ENCODE measurements at regions not wholly inside any gene's neighbourhood (a gene's known extent, or its start where the extent isn't known, plus 50 kb on each side); places are given as distances from the start of the nearest gene placed in this dataset.

- H3K4me3 ChIP-seq (ENCODE audit: low read length), result no peak overlapping the region
- no peak for TF ChIP-seq CTCF (IDR thresholded peaks at IDR 0.05)
- WGBS (ENCODE audit: insufficient coverage), result 57% methylated on average over 1 of the region's 1 CpG
- H3K27me3 Mint-ChIP-seq (ENCODE audit: low read depth in 2 of 2), result peaks cover 5 to 17% of the 10 kb centered on the region in 2 donors
- H3K36me3 Mint-ChIP-seq, result no peaks in the 10 kb centered on the region
- no peaks in the 10 kb centered on the region for H3K36me3 ChIP-seq (ENCODE audit: control insufficient read depth, insufficient read depth, low read length)
- DNase-seq (no peak), ATAC-seq (no peak)
- H3K4me1 Mint-ChIP-seq, result no peaks in the 10 kb centered on the region
- H3K4me1 ChIP-seq (ENCODE audit: control insufficient read depth, insufficient read depth, low read length), result no peaks in the 10 kb centered on the region
- intact Hi-C loops (cut with micrococcal nuclease), result no loop called here
- H3K27me3 ChIP-seq (ENCODE audit: control insufficient read depth, insufficient read depth, low read length), result no peaks in the 10 kb centered on the region
- H3K27ac Mint-ChIP-seq, result no peak overlapping the region
- no peaks in the 10 kb centered on the region for H3K9me3 Mint-ChIP-seq
- H3K9me3 ChIP-seq (ENCODE audit: control insufficient read depth, insufficient read depth, low read length), result no peaks in the 10 kb centered on the region
- H3K4me3 Mint-ChIP-seq, result no peak overlapping the region
- H3K27ac ChIP-seq (ENCODE audit: low read length), result no peak overlapping the region
These were observed 81.5 kb upstream of the KCNJ15 start for GRCh38 chr21:38175306-38175705.

- Mint-ChIP-seq H3K9me3 (no peaks in the 10 kb centered on the region), H3K27ac (no peak overlapping the region), H3K36me3 (no peaks in the 10 kb centered on the region), H3K4me3 (no peak overlapping the region), H3K27me3 (ENCODE audit: low read depth in 2 of 2) (peaks cover 5 to 18% of the 10 kb centered on the region in 2 donors), H3K4me1 (no peaks in the 10 kb centered on the region)
- no peaks in the 10 kb centered on the region for H3K27me3 ChIP-seq (ENCODE audit: control insufficient read depth, insufficient read depth, low read length)
- 85% methylated on average over 5 of the region's 5 CpGs for WGBS (ENCODE audit: insufficient coverage)
- no peaks in the 10 kb centered on the region for H3K9me3 ChIP-seq (ENCODE audit: control insufficient read depth, insufficient read depth, low read length)
- H3K4me3 ChIP-seq (ENCODE audit: low read length), result no peak overlapping the region
- DNase-seq (no peak), ATAC-seq (no peak)
- no peak for TF ChIP-seq CTCF (IDR thresholded peaks at IDR 0.05)
- H3K27ac ChIP-seq (ENCODE audit: low read length), result no peak overlapping the region
- intact Hi-C loops (cut with micrococcal nuclease), result no loop called here
- no peaks in the 10 kb centered on the region for H3K4me1 ChIP-seq (ENCODE audit: control insufficient read depth, insufficient read depth, low read length)
- H3K36me3 ChIP-seq (ENCODE audit: control insufficient read depth, insufficient read depth, low read length), result no peaks in the 10 kb centered on the region
These were observed 78.7 kb upstream of the KCNJ15 start for GRCh38 chr21:38177919-38178652.

GRCh38 chr21:38178653-38179470, 77.9 kb upstream of the KCNJ15 start:
- no peak overlapping the region for H3K27ac ChIP-seq (ENCODE audit: low read length)
- H3K4me1 ChIP-seq (ENCODE audit: control insufficient read depth, insufficient read depth, low read length), result no peaks in the 10 kb centered on the region
- ATAC-seq (no peak), DNase-seq (no peak)
- 86% methylated on average over 6 of the region's 6 CpGs for WGBS (ENCODE audit: insufficient coverage)
- Mint-ChIP-seq H3K36me3 (no peaks in the 10 kb centered on the region), H3K4me1 (no peaks in the 10 kb centered on the region), H3K4me3 (no peak overlapping the region), H3K27me3 (ENCODE audit: low read depth in 2 of 2) (peaks cover 5 to 18% of the 10 kb centered on the region in 2 donors), H3K9me3 (no peaks in the 10 kb centered on the region), H3K27ac (no peak overlapping the region)
- no peak overlapping the region for H3K4me3 ChIP-seq (ENCODE audit: low read length)
- TF ChIP-seq CTCF (IDR thresholded peaks at IDR 0.05), result no peak
- no peaks in the 10 kb centered on the region for H3K36me3 ChIP-seq (ENCODE audit: control insufficient read depth, insufficient read depth, low read length)
- no peaks in the 10 kb centered on the region for H3K9me3 ChIP-seq (ENCODE audit: control insufficient read depth, insufficient read depth, low read length)
- H3K27me3 ChIP-seq (ENCODE audit: control insufficient read depth, insufficient read depth, low read length), result no peaks in the 10 kb centered on the region
- intact Hi-C loops (cut with micrococcal nuclease), result no loop called here

All from natural killer cell (primary cell).